DND-41 (cell line): ENCODE measurements at regions not wholly inside any gene's neighbourhood (a gene's known extent, or its start where the extent isn't known, plus 50 kb on each side); places are given as distances from the start of the nearest gene placed in this dataset.

Source experiments
- CTCF ChIP-seq: IDR thresholded peaks from 2 replicates; pipeline ENCODE4 v1.5.1; 2012; ENCODE audit warnings: borderline replicate concordance, low read length, moderate library complexity, mild to moderate bottlenecking; ENCODE audit not compliant: poor library complexity, severe bottlenecking; ENCODE audit errors: extremely low read depth
- EZH2 ChIP-seq: IDR thresholded peaks from 3 replicates; pipeline ENCODE4 v1.6.1; 2012; ENCODE audit warnings: borderline replicate concordance, low read depth, mild to moderate bottlenecking, moderate library complexity, low read length, inconsistent platforms; ENCODE audit not compliant: severe bottlenecking

DNA sequence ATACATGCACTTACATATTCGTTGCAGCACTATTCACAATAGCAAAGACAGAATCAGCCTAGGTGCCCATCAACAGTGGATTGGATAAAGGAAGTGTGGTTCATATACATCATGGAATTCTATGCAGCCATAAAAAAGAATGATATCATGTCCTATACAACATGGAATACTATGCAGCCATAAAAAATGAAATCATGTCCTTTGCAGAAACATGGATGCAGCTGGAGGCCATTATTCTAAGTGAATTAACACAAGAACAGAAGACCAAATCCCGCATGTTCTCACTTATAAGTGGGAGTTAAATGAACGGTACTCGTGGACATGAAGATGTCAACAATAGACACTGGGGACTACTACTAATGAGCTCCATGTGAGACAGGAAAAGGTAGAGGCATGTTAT is 288.1 kb upstream of the TFPI start:
- TF ChIP-seq CTCF = no peak
- TF ChIP-seq EZH2 = no peak
